ENCODE measurements at regions not wholly inside any gene's neighbourhood (a gene's known extent, or its start where the extent isn't known, plus 50 kb on each side); places are given as distances from the start of the nearest gene placed in this dataset.

GRCh38 chr13:50697746-50698539, 145.5 kb downstream of the DLEU7 start:
- no peak for TF ChIP-seq CTCF (IDR thresholded peaks at IDR 0.05)
- no peak for TF ChIP-seq POLR2A (IDR thresholded peaks at IDR 0.05)
